ENCODE measurements at regions not wholly inside any gene's neighbourhood (a gene's known extent, or its start where the extent isn't known, plus 50 kb on each side); places are given as distances from the start of the nearest gene placed in this dataset.
A peak's percentile ranks its signal among the peaks of the same experiment; 100 is the strongest.
"Not testable (repeated sequence)": the region's sequence is repeated elsewhere in the genome, so short reads cannot be mapped to it uniquely, and the experiment has no call there.

- DNase-seq (ENCODE audit: missing footprints), result not testable (repeated sequence)
Observed at GRCh38 chr3:195669310-195669709, 51.5 kb upstream of the MUC20 start.

GRCh38 chr3:195668131-195668766 is 52.5 kb upstream of the MUC20 start:
- DNase-seq (ENCODE audit: missing footprints); ATAC-seq; intact Hi-C loops (cut with DNase I): not testable (repeated sequence)

More at GRCh38 chr3:195669310-195669709, 51.5 kb upstream of the MUC20 start:
- intact Hi-C loops (cut with DNase I); ATAC-seq: not testable (repeated sequence)

- intact Hi-C loops (cut with DNase I); ATAC-seq; DNase-seq (ENCODE audit: missing footprints): not testable (repeated sequence)
Observed at GRCh38 chr3:195665311-195665710, 55.5 kb upstream of the MUC20 start.

GRCh38 chr3:195664131-195664530 is 56.6 kb upstream of the MUC20 start:
- ATAC-seq; intact Hi-C loops (cut with DNase I); DNase-seq (ENCODE audit: missing footprints): not testable (repeated sequence)

- intact Hi-C loops (cut with DNase I); DNase-seq (ENCODE audit: missing footprints); ATAC-seq: not testable (repeated sequence)
Observed at GRCh38 chr3:195659136-195659533, 61.6 kb upstream of the MUC20 start.

GRCh38 chr3:195658381-195659135 is 62.2 kb upstream of the MUC20 start:
- ATAC-seq, result peak; percentile 88
- intact Hi-C loops (cut with DNase I); DNase-seq (ENCODE audit: missing footprints): not testable (repeated sequence)

- intact Hi-C loops (cut with DNase I), result not testable (repeated sequence)
- ATAC-seq, result peak; percentile 94
- peak; percentile 94 for DNase-seq (ENCODE audit: missing footprints)
Observed at GRCh38 chr3:195657475-195658372, 63.1 kb upstream of the MUC20 start.

GRCh38 chr3:195656091-195656490 is 64.7 kb upstream of the MUC20 start:
- ATAC-seq; DNase-seq (ENCODE audit: missing footprints); intact Hi-C loops (cut with DNase I): not testable (repeated sequence)

GRCh38 chr3:195654746-195655145 is 66.0 kb upstream of the MUC20 start:
- ATAC-seq; DNase-seq (ENCODE audit: missing footprints); intact Hi-C loops (cut with DNase I): not testable (repeated sequence)

- intact Hi-C loops (cut with DNase I); ATAC-seq: not testable (repeated sequence)
- DNase-seq (ENCODE audit: missing footprints), result peak; percentile 72
Observed at GRCh38 chr3:195654138-195654537, 66.6 kb upstream of the MUC20 start.

GRCh38 chr3:195653641-195654040 is 67.1 kb upstream of the MUC20 start:
- DNase-seq (ENCODE audit: missing footprints); ATAC-seq; intact Hi-C loops (cut with DNase I): not testable (repeated sequence)

GRCh38 chr3:195647912-195648702 is 64.4 kb upstream of the APOD start:
- intact Hi-C loops (cut with DNase I); ATAC-seq: not testable (repeated sequence)
- peak; percentile 44 for DNase-seq (ENCODE audit: missing footprints)

- ATAC-seq; intact Hi-C loops (cut with DNase I): not testable (repeated sequence)
Observed at GRCh38 chr3:195645872-195646271, 62.1 kb upstream of the APOD start.

GRCh38 chr3:195643245-195643644 is 59.5 kb upstream of the APOD start:
- ATAC-seq; intact Hi-C loops (cut with DNase I): not testable (repeated sequence)
- DNase-seq (ENCODE audit: missing footprints), result peak; percentile 43

More at GRCh38 chr3:195645872-195646271, 62.1 kb upstream of the APOD start:
- DNase-seq (ENCODE audit: missing footprints), result not testable (repeated sequence)

GRCh38 chr3:195642311-195642710 is 58.6 kb upstream of the APOD start:
- DNase-seq (ENCODE audit: missing footprints), result peak; percentile 31

GRCh38 chr3:195638456-195638855 is 54.7 kb upstream of the APOD start:
- ATAC-seq; intact Hi-C loops (cut with DNase I): not testable (repeated sequence)
- DNase-seq (ENCODE audit: missing footprints), result peak; percentile 5

More at GRCh38 chr3:195642311-195642710, 58.6 kb upstream of the APOD start:
- ATAC-seq; intact Hi-C loops (cut with DNase I): not testable (repeated sequence)

- DNase-seq (ENCODE audit: missing footprints), result peak; percentile 9
- ATAC-seq; intact Hi-C loops (cut with DNase I): not testable (repeated sequence)
Observed at GRCh38 chr3:195637473-195638233, 53.9 kb upstream of the APOD start.

Data from Right ventricle myocardium inferior (tissue), 1 donor.